Activated CD4-positive, alpha-beta memory T cell treated with anti-CD3 and anti-CD28 coated beads, Interleukin-2, amount 10 ng/mL, durations not matched to agents 7 days and 5 days (primary cell): ENCODE measurements at regions not wholly inside any gene's neighbourhood (a gene's known extent, or its start where the extent isn't known, plus 50 kb on each side); places are given as distances from the start of the nearest gene placed in this dataset.

Experiments used
- CTCF ChIA-PET: fragments of 350-600 bp; sonication (Branson Sonifier 250); formaldehyde crosslinking; loops from one replicate; lab custom pipeline; 2021; ENCODE audit warnings: antibody characterized with exemption, inconsistent platforms; lab: Charles Lee
- POLR2A ChIA-PET: fragments of 350-600 bp; sonication (Branson Sonifier 250); formaldehyde crosslinking; loops from one replicate; lab custom pipeline; 2021; ENCODE audit warnings: antibody characterized with exemption; lab: Charles Lee
- DNase-seq: peaks from one replicate; pipeline ENCODE4 v3.0.0-alpha.2; 2020
- H3K27ac Mint-ChIP-seq: one replicate; pipeline ENCODE4 v1.8.0; 2021; ENCODE audit warnings: mild to moderate bottlenecking, mixed read lengths
- H3K27me3 Mint-ChIP-seq: one replicate; pipeline ENCODE4 v1.8.0; 2021; ENCODE audit warnings: mixed read lengths
- H3K36me3 Mint-ChIP-seq: one replicate; pipeline ENCODE4 v1.8.0; 2021; ENCODE audit warnings: low read depth, mixed read lengths
- H3K4me1 Mint-ChIP-seq: one replicate; pipeline ENCODE4 v1.8.0; 2021; ENCODE audit warnings: mixed read lengths
- H3K4me3 Mint-ChIP-seq: one replicate; pipeline ENCODE4 v1.8.0; 2021; ENCODE audit warnings: mild to moderate bottlenecking, mixed read lengths
- H3K9me3 Mint-ChIP-seq: one replicate; pipeline ENCODE4 v1.8.0; 2021; ENCODE audit warnings: mixed read lengths

DNA sequence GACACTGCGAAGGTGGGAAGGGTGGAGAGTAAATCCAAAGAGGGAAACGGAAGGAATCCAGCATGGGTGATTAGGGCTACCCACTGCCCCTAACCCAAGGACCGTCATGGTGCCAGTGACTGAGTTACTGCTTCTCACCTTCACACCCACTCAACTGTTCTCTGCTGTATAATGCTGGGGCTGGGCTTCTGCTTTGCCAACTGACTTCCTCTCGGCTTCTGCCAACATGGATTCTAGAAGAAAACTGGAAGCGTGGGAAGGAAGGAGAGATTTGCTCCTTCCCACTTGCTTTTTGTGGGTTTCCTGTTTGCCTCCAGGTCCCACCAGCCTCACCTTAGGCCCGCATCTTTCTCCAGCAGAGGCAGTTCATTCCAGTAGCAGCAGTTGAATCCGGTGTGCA, 153.5 kb upstream of the RAI14 start:
- DNase-seq = no peak
- ChIA-PET CTCF (no interaction called here), POLR2A (no interaction called here)
- H3K4me1 Mint-ChIP-seq = peaks cover 13% of the 10 kb centered on the region
- H3K4me3 Mint-ChIP-seq = no peak overlapping the region
- no peaks in the 10 kb centered on the region for H3K9me3 Mint-ChIP-seq
- no peaks in the 10 kb centered on the region for H3K36me3 Mint-ChIP-seq
- no peak overlapping the region for H3K27ac Mint-ChIP-seq
- peaks cover 13% of the 10 kb centered on the region for H3K27me3 Mint-ChIP-seq

- POLR2A ChIA-PET = no interaction called here
- Mint-ChIP-seq H3K27me3 (peaks cover 15% of the 10 kb centered on the region), H3K9me3 (no peaks in the 10 kb centered on the region), H3K4me3 (no peak overlapping the region), H3K36me3 (no peaks in the 10 kb centered on the region), H3K4me1 (peaks cover 10% of the 10 kb centered on the region), H3K27ac (no peak overlapping the region)
- CTCF ChIA-PET = interaction anchor here (1.2 kb wide), 1 partner anchor 18 kb away, joined by 5 read pairs; no protein-coding TSS in a partner anchor
- DNase-seq = no peak
These were observed 152.5 kb upstream of the RAI14 start for GRCh38 chr5:34503379-34504253.

GRCh38 chr5:34504967-34505366, 151.2 kb upstream of the RAI14 start:
- H3K4me3 Mint-ChIP-seq = no peak overlapping the region
- H3K27ac Mint-ChIP-seq = no peak overlapping the region
- ChIA-PET POLR2A (no interaction called here), CTCF (no interaction called here)
- H3K9me3 Mint-ChIP-seq = no peaks in the 10 kb centered on the region
- no peaks in the 10 kb centered on the region for H3K4me1 Mint-ChIP-seq
- no peak for DNase-seq
- H3K36me3 Mint-ChIP-seq = no peaks in the 10 kb centered on the region
- H3K27me3 Mint-ChIP-seq = peaks cover 15% of the 10 kb centered on the region

- no peak for DNase-seq
- CTCF ChIA-PET = no interaction called here
- POLR2A ChIA-PET = no interaction called here
- Mint-ChIP-seq H3K9me3 (no peaks in the 10 kb centered on the region), H3K4me3 (no peak overlapping the region), H3K4me1 (no peaks in the 10 kb centered on the region), H3K27ac (no peak overlapping the region), H3K36me3 (no peaks in the 10 kb centered on the region), H3K27me3 (peaks cover 15% of the 10 kb centered on the region)
These were observed 150.4 kb upstream of the RAI14 start for GRCh38 chr5:34505731-34506130.

GRCh38 chr5:34507933-34508332, 148.2 kb upstream of the RAI14 start:
- Mint-ChIP-seq H3K27ac (no peak overlapping the region), H3K4me3 (no peak overlapping the region), H3K27me3 (peaks cover 15% of the 10 kb centered on the region), H3K4me1 (no peaks in the 10 kb centered on the region), H3K9me3 (no peaks in the 10 kb centered on the region), H3K36me3 (no peaks in the 10 kb centered on the region)
- CTCF ChIA-PET = no interaction called here
- POLR2A ChIA-PET = no interaction called here
- no peak for DNase-seq

- H3K36me3 Mint-ChIP-seq = no peaks in the 10 kb centered on the region
- no peaks in the 10 kb centered on the region for H3K4me1 Mint-ChIP-seq
- H3K27ac Mint-ChIP-seq = no peak overlapping the region
- H3K9me3 Mint-ChIP-seq = no peaks in the 10 kb centered on the region
- POLR2A ChIA-PET = no interaction called here
- H3K27me3 Mint-ChIP-seq = peaks cover 12% of the 10 kb centered on the region
- CTCF ChIA-PET = no interaction called here
- no peak overlapping the region for H3K4me3 Mint-ChIP-seq
- DNase-seq = no peak
These were observed 146.7 kb upstream of the RAI14 start for GRCh38 chr5:34509392-34509791.

DNA sequence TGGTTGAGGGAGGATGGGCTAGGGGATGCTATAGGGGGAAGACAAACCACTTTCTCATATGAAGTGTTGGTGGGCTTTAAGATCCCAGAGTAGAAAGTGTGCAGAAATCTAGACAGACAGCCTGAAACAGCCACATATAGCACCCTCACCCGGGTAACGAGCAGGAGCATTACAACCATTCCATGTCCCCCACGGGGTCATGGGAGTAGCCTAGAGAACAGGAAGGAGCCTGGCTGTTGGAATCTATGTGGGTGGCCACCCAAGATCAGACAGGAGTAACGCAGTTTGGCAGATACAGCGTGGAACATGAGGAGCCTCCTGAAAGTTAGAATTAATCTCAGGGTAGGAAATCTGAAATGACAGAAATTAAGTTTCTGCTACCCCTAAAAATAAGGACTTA, 146.1 kb upstream of the RAI14 start:
- Mint-ChIP-seq H3K27ac (no peak overlapping the region), H3K36me3 (no peaks in the 10 kb centered on the region), H3K9me3 (no peaks in the 10 kb centered on the region), H3K27me3 (peaks cover 12% of the 10 kb centered on the region), H3K4me3 (no peak overlapping the region), H3K4me1 (no peaks in the 10 kb centered on the region)
- ChIA-PET POLR2A (no interaction called here), CTCF (interaction anchor here (1.0 kb wide), 1 partner anchor 24 kb away, joined by 3 read pairs; no protein-coding TSS in a partner anchor)
- no peak for DNase-seq

- Mint-ChIP-seq H3K4me1 (no peaks in the 10 kb centered on the region), H3K9me3 (no peaks in the 10 kb centered on the region), H3K4me3 (no peak overlapping the region), H3K27ac (no peak overlapping the region), H3K36me3 (no peaks in the 10 kb centered on the region), H3K27me3 (peaks cover 4% of the 10 kb centered on the region)
- ChIA-PET CTCF (interaction anchor here (1.0 kb wide), 1 partner anchor 13 kb away, joined by 5 read pairs; no protein-coding TSS in a partner anchor), POLR2A (no interaction called here)
- DNase-seq = no peak
These were observed 145.1 kb upstream of the RAI14 start for GRCh38 chr5:34511063-34511462.

GRCh38 chr5:34511481-34511880, 144.6 kb upstream of the RAI14 start:
- no peak overlapping the region for H3K27ac Mint-ChIP-seq
- H3K27me3 Mint-ChIP-seq = peaks cover 5% of the 10 kb centered on the region
- no peak for DNase-seq
- H3K9me3 Mint-ChIP-seq = no peaks in the 10 kb centered on the region
- POLR2A ChIA-PET = interaction anchor here (0.6 kb wide), 1 partner anchor 12 kb away, joined by 3 read pairs; no protein-coding TSS in a partner anchor
- H3K36me3 Mint-ChIP-seq = no peaks in the 10 kb centered on the region
- CTCF ChIA-PET = interaction anchor here (1.0 kb wide), 1 partner anchor 12 kb away, joined by 5 read pairs; no protein-coding TSS in a partner anchor
- H3K4me1 Mint-ChIP-seq = no peaks in the 10 kb centered on the region
- no peak overlapping the region for H3K4me3 Mint-ChIP-seq

DNA sequence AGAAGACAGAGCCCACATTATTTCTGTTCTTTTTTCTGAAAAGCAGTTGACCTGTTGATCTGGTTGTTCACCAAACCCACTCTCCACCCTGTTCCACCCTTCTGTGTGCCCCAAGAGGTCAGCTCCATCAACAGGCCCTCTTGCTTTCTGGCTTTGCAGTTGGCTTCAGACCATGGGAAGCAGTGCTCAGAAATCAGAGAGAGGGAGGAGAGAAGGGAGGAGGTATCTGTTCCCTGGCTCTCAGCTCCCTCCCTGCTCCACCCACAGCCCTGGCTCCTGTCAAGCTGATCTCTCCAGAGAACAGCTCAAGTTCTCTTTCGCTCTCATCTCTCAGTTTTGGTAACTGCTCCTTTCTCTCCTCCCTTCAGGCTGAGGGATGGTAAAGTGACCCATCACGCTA, 144.2 kb upstream of the RAI14 start:
- Mint-ChIP-seq H3K27ac (no peak overlapping the region), H3K27me3 (peaks cover 9% of the 10 kb centered on the region), H3K9me3 (no peaks in the 10 kb centered on the region), H3K4me3 (no peak overlapping the region), H3K4me1 (no peaks in the 10 kb centered on the region), H3K36me3 (no peaks in the 10 kb centered on the region)
- ChIA-PET CTCF (interaction anchor here (0.6 kb wide), 1 partner anchor 12 kb away, joined by 3 read pairs; no protein-coding TSS in a partner anchor), POLR2A (interaction anchor here (0.6 kb wide), 1 partner anchor 11 kb away, joined by 3 read pairs; no protein-coding TSS in a partner anchor)
- no peak for DNase-seq

DNA sequence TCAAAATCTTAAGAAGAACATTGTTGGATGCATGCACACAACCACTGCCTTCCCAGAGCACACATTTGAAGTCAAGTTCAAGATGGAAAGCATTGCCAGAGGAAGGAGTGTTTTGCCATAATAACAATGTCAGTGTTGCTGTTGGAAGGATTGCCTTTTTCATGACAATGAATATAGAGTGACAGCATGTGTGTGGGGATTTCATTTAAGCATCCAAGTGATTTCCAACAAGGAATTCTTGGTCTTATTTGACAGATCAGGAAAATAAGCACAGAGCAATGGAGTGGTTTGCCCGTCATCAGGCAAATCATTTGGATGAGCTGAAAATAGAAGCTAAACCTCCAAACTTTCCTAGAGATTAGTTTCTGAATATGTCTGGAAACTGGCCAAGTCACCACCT, 140.0 kb upstream of the RAI14 start:
- POLR2A ChIA-PET = no interaction called here
- peaks cover 2% of the 10 kb centered on the region for H3K4me1 Mint-ChIP-seq

GRCh38 chr5:34516686-34517085, 139.4 kb upstream of the RAI14 start:
- no peaks in the 10 kb centered on the region for H3K9me3 Mint-ChIP-seq
- H3K27ac Mint-ChIP-seq = no peak overlapping the region
- H3K4me1 Mint-ChIP-seq = peaks cover 2% of the 10 kb centered on the region
- no peak for DNase-seq
- H3K27me3 Mint-ChIP-seq = peaks cover 20% of the 10 kb centered on the region
- H3K4me3 Mint-ChIP-seq = no peak overlapping the region
- ChIA-PET POLR2A (no interaction called here), CTCF (no interaction called here)
- no peaks in the 10 kb centered on the region for H3K36me3 Mint-ChIP-seq

More for the DNA sequence above, 140.0 kb upstream of the RAI14 start:
- CTCF ChIA-PET = no interaction called here
- Mint-ChIP-seq H3K9me3 (no peaks in the 10 kb centered on the region), H3K36me3 (no peaks in the 10 kb centered on the region), H3K27ac (no peak overlapping the region), H3K4me3 (no peak overlapping the region), H3K27me3 (peaks cover 20% of the 10 kb centered on the region)
- DNase-seq = no peak

DNA sequence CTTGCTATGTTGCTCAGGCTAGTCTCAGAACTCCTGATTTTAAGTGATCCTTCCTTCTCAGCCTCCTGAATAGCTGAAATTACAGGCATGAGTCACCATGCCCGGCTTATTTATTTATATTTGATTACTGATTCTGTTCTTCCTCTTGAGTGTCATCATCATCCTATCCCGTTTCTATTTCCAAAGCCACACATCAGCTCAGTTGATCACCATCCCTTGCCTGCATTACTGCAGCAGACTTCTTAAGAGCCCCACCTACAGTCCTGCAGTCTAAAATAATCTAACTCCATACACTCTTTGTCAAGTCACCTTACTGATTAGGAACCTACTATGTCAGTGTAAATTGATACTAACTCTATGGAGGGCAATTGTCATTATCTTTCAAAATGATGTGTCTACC, 138.9 kb upstream of the RAI14 start:
- H3K4me1 Mint-ChIP-seq = peaks cover 2% of the 10 kb centered on the region

More for the DNA sequence above, 138.9 kb upstream of the RAI14 start:
- CTCF ChIA-PET = no interaction called here
- Mint-ChIP-seq H3K9me3 (no peaks in the 10 kb centered on the region), H3K4me3 (no peak overlapping the region), H3K27ac (no peak overlapping the region), H3K27me3 (peaks cover 20% of the 10 kb centered on the region), H3K36me3 (no peaks in the 10 kb centered on the region)
- DNase-seq = no peak
- POLR2A ChIA-PET = no interaction called here
